Left lung (tissue), 4 donors: ENCODE measurements at regions not wholly inside any gene's neighbourhood (a gene's known extent, or its start where the extent isn't known, plus 50 kb on each side); places are given as distances from the start of the nearest gene placed in this dataset.

Source experiments
- ATAC-seq: fragments of 200-7000 bp; cut with Tn5 transposase; one replicate; pipeline ENCODE4 v1.9.1; 2020; ENCODE audit warnings: moderate library complexity
- DNase-seq, 4 donors: peaks; one replicate each; pipeline ENCODE4 v3.0.0-alpha.2; 2013 to 2020
- H3K27ac ChIP-seq, 2 donors: fragments of 200-600 bp; sonication (generic) in 1 of 2; one replicate each; pipeline versions ENCODE4 v1.5.0 to v1.8.0; 2020 to 2021
- H3K27me3 ChIP-seq, 2 donors: fragments of 200-600 bp; sonication (generic) in 1 of 2; one replicate each; pipeline versions ENCODE4 v1.5.0 to v1.8.0; 2020 to 2021
- H3K36me3 ChIP-seq, 2 donors: fragments of 200-600 bp; sonication (generic) in 1 of 2; one replicate each; pipeline versions ENCODE4 v1.5.0 to v1.8.0; 2020 to 2021
- H3K4me1 ChIP-seq, 2 donors: fragments of 200-600 bp; one replicate each; pipeline ENCODE4 v1.8.0; 2021
- H3K4me3 ChIP-seq, 2 donors: fragments of 200-600 bp; sonication (generic) in 1 of 2; one replicate each; pipeline versions ENCODE4 v1.5.0 to v1.8.0; 2020 to 2021; ENCODE audit warnings: mild to moderate bottlenecking in 1 of 2
- H3K9me3 ChIP-seq, 2 donors: fragments of 200-600 bp; sonication (generic) in 1 of 2; one replicate each; pipeline versions ENCODE4 v1.5.0 to v1.8.0; 2020 to 2021
- intact Hi-C, 2 donors: fragments of 100-400 bp; cut with DNase I; formaldehyde crosslinking; loops; one replicate each; pipeline versions ENCODE4 v1.11.2 to v1.14.2; 2022
- TF ChIP-seq, protein P1 (sequence below), 2 donors: fragments of 200-600 bp; sonication (generic) in 1 of 2; IDR thresholded peaks; one replicate each; pipeline versions ENCODE4 v1.5.0 to v1.8.0; 2021; ENCODE audit warnings: antibody characterized with exemption in 2 of 2
- donor health status: DM: no; HTN: yes; CAD: no.
- donor health status: DM: no; HTN: no; CAD: no.

DNA sequence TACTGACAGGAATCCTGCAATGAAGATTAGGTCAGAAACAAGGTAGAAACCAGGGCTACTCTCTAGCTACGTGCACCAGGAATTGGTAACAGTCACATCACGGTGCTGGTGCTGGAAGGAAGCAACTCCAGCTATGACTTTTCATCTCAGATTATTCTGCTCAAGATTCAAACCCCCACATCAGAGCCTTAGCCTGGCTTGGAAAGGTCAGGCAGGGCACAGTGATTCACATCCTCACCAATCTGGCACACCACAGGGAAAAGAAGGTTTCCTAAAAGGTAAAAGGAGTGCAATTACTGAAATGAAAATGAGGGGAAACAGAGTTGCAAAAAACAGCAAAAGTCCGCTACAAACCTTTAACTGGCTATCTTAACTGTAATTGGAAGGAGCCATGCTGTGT is 240.2 kb upstream of the NPSR1 start:
- Histone ChIP-seq H3K4me1 (no peaks in the 10 kb centered on the region), H3K27me3 (no peaks in the 10 kb centered on the region), H3K36me3 (no peaks in the 10 kb centered on the region), H3K27ac (no peak overlapping the region), H3K9me3 (no peaks in the 10 kb centered on the region), H3K4me3 (no peak overlapping the region)
- no peak for DNase-seq
- TF ChIP-seq, protein P1, sequence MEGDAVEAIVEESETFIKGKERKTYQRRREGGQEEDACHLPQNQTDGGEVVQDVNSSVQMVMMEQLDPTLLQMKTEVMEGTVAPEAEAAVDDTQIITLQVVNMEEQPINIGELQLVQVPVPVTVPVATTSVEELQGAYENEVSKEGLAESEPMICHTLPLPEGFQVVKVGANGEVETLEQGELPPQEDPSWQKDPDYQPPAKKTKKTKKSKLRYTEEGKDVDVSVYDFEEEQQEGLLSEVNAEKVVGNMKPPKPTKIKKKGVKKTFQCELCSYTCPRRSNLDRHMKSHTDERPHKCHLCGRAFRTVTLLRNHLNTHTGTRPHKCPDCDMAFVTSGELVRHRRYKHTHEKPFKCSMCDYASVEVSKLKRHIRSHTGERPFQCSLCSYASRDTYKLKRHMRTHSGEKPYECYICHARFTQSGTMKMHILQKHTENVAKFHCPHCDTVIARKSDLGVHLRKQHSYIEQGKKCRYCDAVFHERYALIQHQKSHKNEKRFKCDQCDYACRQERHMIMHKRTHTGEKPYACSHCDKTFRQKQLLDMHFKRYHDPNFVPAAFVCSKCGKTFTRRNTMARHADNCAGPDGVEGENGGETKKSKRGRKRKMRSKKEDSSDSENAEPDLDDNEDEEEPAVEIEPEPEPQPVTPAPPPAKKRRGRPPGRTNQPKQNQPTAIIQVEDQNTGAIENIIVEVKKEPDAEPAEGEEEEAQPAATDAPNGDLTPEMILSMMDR (IDR thresholded peaks at IDR 0.05): no peak
- intact Hi-C loops: no loop called here
- no peak for ATAC-seq

DNA sequence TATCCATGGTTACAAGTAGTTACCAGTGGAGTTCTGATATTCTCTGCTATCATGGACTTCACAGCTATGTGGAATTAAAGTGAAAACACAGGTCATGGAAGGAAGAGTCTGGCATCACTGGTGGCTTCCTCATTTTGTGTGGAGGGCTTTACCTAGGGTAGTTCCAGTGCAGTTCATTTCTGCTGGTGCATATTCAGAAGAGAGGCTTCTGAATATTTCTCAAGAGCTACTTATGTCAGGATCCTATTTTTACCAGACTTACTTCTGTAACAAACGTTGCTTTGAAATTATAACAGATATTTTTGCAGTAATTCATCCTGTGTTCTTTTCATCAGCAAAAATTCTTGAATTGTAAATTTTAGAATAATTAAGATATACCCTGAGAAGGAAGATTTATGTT is 236.5 kb upstream of the NPSR1 start:
- intact Hi-C loops: no loop called here
- no peak for DNase-seq
- TF ChIP-seq, protein P1 (IDR thresholded peaks at IDR 0.05): no peak
- Histone ChIP-seq H3K36me3 (no peaks in the 10 kb centered on the region), H3K4me1 (no peaks in the 10 kb centered on the region), H3K27me3 (no peaks in the 10 kb centered on the region), H3K9me3 (no peaks in the 10 kb centered on the region), H3K27ac (no peak overlapping the region), H3K4me3 (no peak overlapping the region)
- no peak for ATAC-seq

DNA sequence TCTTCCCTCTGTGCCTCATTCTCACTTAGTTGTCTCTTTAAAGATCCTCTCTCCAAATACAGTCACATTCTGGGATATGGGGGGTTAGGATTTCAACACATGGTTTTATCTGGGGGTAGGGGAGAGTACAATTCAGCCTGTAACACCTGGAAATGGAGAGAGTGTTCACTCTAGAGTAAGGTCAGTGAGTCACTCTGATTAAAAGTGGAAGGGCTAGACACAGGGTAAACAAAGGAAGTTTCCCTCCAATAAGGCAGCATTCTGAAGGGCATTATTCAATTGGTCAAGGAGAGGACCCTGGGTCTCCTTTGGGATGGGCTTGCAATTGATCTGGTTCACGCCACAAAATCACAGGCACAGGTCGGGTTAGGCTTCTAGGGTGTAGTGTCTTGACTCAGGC is 232.8 kb upstream of the NPSR1 start:
- Histone ChIP-seq H3K9me3 (no peaks in the 10 kb centered on the region), H3K36me3 (no peaks in the 10 kb centered on the region), H3K27me3 (no peaks in the 10 kb centered on the region), H3K27ac (no peak overlapping the region), H3K4me3 (no peak overlapping the region), H3K4me1 (no peaks in the 10 kb centered on the region)
- DNase-seq: no peak
- TF ChIP-seq, protein P1 (IDR thresholded peaks at IDR 0.05): no peak
- intact Hi-C loops: no loop called here
- ATAC-seq: peak; percentile 90

DNA sequence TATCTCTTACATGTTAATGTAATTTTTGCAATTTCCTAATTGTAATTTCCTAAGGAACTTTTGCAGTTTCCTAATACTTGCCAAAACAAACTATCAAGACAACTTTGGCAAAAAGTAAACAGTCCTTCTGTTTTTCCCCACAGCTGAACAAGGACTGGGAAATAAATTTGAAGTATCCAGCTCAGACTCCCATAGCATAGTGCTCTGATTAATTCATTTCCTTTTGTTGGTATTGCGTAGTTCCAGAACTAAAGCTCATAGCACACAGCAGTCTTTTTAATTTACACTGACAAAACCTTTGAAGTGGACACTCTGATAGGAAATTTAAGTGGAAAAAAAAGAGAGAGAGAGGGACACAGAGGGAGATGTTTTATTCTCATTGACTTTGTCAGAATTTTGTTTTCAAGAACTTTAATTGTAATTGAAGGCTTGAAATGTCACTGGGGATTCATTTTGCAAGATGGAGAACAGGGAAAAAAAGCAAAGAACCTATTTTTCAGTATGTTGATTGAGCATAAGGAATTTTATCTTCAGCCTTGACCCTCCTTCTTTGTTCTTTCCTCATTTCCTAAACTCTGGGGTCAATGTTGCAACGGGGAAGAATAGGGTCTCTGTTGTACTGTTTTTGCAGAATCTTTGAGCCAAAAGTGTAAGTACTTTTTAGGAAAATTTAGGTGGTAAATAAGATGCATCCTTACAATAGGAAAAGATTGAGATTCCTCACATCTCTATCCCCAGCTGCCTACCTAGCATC is 232.2 kb upstream of the NPSR1 start:
- no peak overlapping the region for H3K27ac ChIP-seq
- TF ChIP-seq, protein P1 (IDR thresholded peaks at IDR 0.05): no peak
- H3K36me3 ChIP-seq: no peaks in the 10 kb centered on the region
- no peaks in the 10 kb centered on the region for H3K27me3 ChIP-seq
- no peak overlapping the region for H3K4me3 ChIP-seq
- no peak for DNase-seq
- peak; percentile 77 for ATAC-seq
- no peaks in the 10 kb centered on the region for H3K9me3 ChIP-seq
- H3K4me1 ChIP-seq: no peaks in the 10 kb centered on the region
- intact Hi-C loops: no loop called here

DNA sequence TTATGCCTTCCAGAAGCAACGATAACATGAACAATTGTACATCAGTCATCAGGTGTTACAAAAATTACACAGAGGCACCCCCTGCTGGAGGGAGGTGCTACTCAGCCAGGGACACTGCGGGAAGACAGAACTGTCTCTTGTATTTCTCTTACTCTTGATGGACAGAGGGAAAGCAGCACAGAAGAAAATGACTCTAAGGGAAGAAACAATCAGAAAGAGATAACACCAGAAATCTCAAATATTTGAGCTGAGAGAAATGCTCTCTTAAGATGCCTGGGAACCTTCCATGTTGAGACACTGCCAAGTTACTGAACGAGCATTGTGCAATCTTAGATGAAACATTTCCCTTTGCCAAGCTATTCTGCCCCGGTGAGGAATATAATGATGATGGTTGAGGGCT is 227.6 kb upstream of the NPSR1 start:
- ATAC-seq (peak; percentile 75), DNase-seq (peak in 1 of 4 donors; percentile 34)
- Histone ChIP-seq H3K27me3 (no peaks in the 10 kb centered on the region), H3K9me3 (peaks cover 0 to 9% of the 10 kb centered on the region in 2 donors), H3K27ac (no peak overlapping the region), H3K4me3 (no peak overlapping the region), H3K4me1 (no peaks in the 10 kb centered on the region), H3K36me3 (no peaks in the 10 kb centered on the region)
- intact Hi-C loops: no loop called here
- TF ChIP-seq, protein P1 (IDR thresholded peaks at IDR 0.05): peak; percentile 17 to 18
